Activated naive CD8-positive, alpha-beta T cell treated with anti-CD3 and anti-CD28 coated beads, Interleukin-2, amount 10 ng/mL, durations not matched to agents 7 days and 5 days (primary cell): ENCODE measurements at regions not wholly inside any gene's neighbourhood (a gene's known extent, or its start where the extent isn't known, plus 50 kb on each side); places are given as distances from the start of the nearest gene placed in this dataset.
"Not testable (repeated sequence)": the region's sequence is repeated elsewhere in the genome, so short reads cannot be mapped to it uniquely, and the experiment has no call there.

Experiments used
- ATAC-seq: fragments of 150-1000 bp; cut with Tn5 transposase; one replicate; pipeline ENCODE4 v1.10.0; 2021; ENCODE audit warnings: low read depth, moderate library complexity
- POLR2A ChIA-PET: fragments of 350-600 bp; sonication (Branson Sonifier 250); formaldehyde crosslinking; loops from one replicate; lab custom pipeline; 2021; ENCODE audit warnings: antibody characterized with exemption; lab: Charles Lee
- DNase-seq: peaks from one replicate; pipeline ENCODE4 v3.0.0; 2021
- H3K27ac Mint-ChIP-seq: one replicate; pipeline ENCODE4 v1.8.0; 2022; ENCODE audit warnings: mild to moderate bottlenecking, mixed read lengths
- H3K27me3 Mint-ChIP-seq: one replicate; pipeline ENCODE4 v1.8.0; 2022; ENCODE audit warnings: mild to moderate bottlenecking, moderate library complexity, mixed read lengths
- H3K36me3 Mint-ChIP-seq: one replicate; pipeline ENCODE4 v1.8.0; 2021; ENCODE audit warnings: mild to moderate bottlenecking, mixed read lengths
- H3K4me1 Mint-ChIP-seq: one replicate; pipeline ENCODE4 v1.8.0; 2021; ENCODE audit warnings: mixed read lengths
- H3K4me3 Mint-ChIP-seq: one replicate; pipeline ENCODE4 v1.8.0; 2022; ENCODE audit warnings: mild to moderate bottlenecking, moderate library complexity, mixed read lengths
- H3K9me3 Mint-ChIP-seq: one replicate; pipeline ENCODE4 v1.8.0; 2021; ENCODE audit warnings: mixed read lengths

DNA sequence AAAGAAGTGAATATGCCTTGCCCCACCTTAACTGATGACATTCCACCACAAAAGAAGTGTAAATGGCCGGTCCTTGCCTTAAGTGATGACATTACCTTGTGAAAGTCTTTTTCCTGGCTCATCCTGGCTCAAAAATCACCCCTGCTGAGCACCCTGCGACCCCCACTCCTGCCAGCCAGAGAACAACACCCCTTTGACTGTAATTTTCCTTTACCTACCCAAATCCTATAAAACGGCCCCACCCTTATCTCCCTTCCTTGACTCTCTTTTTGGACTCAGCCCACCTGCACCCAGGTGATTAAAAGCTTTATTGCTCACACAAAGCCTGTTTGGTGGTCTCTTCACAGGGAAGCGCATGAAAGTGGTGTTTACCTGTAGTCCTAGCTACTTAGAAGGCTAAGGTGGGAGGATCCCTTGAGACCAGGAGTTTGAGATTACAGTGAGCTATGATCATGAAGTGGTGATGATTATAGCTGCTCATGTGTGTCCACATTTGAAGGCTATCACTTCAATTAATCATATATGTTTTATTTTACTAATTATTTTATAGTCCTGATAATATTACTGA is 985.8 kb upstream of the POT1 start:
- H3K4me3 Mint-ChIP-seq, DNase-seq, H3K36me3 Mint-ChIP-seq, H3K27me3 Mint-ChIP-seq, H3K4me1 Mint-ChIP-seq, H3K27ac Mint-ChIP-seq, H3K9me3 Mint-ChIP-seq, ATAC-seq, POLR2A ChIA-PET: not testable (repeated sequence)

DNA sequence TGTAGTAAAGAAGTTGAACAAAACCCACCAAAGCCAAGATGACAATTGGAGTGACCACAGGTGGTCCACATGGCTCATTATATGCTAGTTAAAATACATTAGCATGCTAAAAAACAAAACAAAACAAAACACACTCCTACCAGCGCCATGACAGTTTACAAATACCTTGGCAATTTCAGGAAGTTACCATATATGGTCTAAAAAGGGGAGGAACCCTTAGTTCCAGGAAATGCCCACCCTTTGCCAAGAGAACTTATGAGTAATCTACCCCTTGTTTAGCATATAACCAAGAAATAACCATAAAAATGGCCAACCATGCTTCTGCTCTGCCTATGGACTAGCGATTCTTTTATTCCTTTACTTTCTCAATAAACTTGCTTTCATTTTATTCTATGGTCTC is 979.1 kb upstream of the POT1 start:
- POLR2A ChIA-PET: no interaction called here

DNA sequence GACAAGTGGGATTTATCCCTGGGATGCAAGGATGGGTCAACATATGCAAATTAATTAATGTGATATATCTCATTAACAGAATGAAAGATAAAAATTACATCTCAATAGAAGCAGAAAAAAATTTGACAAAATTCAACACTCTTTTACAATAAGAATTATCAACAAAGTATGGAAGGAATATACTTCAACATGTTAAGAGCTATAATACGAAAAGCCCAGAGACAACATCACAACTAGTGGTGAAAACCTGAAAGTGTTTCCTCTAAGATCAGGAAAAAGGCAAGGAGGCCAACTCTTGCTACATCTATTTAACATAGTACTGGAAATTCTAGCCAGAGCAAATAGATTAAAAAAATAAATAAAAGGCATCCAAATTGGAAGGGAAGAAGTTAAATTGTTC is 970.0 kb upstream of the POT1 start:
- H3K9me3 Mint-ChIP-seq: peaks cover 5% of the 10 kb centered on the region
- H3K36me3 Mint-ChIP-seq: no peaks in the 10 kb centered on the region
- H3K4me3 Mint-ChIP-seq: no peak overlapping the region
- no peaks in the 10 kb centered on the region for H3K4me1 Mint-ChIP-seq
- ATAC-seq: no peak
- DNase-seq: no peak
- POLR2A ChIA-PET: no interaction called here
- no peak overlapping the region for H3K27ac Mint-ChIP-seq
- H3K27me3 Mint-ChIP-seq: no peaks in the 10 kb centered on the region

More for the DNA sequence above, 979.1 kb upstream of the POT1 start:
- Mint-ChIP-seq H3K27ac (no peak overlapping the region), H3K4me3 (no peak overlapping the region), H3K36me3 (no peaks in the 10 kb centered on the region), H3K9me3 (no peaks in the 10 kb centered on the region), H3K4me1 (no peaks in the 10 kb centered on the region), H3K27me3 (no peaks in the 10 kb centered on the region)
- ATAC-seq (no peak), DNase-seq (no peak)

DNA sequence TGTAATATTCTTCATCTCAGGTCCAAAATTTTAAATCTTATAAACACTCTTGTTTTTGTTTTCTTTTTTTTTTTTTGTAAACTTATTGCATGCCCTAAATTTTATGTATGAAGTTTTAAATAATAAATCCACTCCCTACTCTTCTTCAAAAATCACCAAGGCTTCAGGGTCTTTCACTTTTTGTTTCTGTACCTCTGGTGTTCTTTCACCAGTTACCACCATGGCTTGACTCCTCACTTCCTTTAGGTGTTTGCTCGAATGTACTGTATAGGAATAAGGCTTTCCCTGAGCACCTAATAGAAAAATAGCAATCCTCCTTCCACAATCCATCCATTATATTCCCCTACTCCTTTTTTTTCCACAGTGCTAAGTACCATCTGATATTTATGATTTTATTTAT is 962.8 kb upstream of the POT1 start:
- Mint-ChIP-seq H3K36me3 (no peaks in the 10 kb centered on the region), H3K27ac (no peak overlapping the region), H3K4me3 (no peak overlapping the region), H3K4me1 (no peaks in the 10 kb centered on the region), H3K9me3 (peaks cover 5% of the 10 kb centered on the region), H3K27me3 (no peaks in the 10 kb centered on the region)
- POLR2A ChIA-PET: no interaction called here
- DNase-seq (no peak), ATAC-seq (no peak)

DNA sequence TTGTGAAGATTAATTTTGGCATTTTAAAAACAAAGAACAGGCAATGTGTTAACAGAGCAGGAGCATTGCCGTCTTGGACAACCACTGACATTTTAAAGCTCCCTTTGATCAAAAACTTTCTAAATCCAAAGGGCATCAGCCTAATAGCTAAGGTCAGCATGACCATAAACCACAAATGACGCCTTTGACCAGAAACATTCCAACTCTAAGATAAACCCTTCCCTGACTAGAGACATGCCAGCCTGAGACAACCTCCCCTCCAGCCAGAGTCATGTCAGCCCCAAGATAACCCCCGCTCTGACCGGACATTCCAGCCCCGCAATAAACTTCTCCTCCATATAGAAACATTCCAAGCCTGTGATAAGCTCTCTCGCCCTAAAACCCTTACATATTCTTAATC is 949.4 kb upstream of the POT1 start:
- peaks cover 4% of the 10 kb centered on the region for H3K9me3 Mint-ChIP-seq
- DNase-seq (no peak), ATAC-seq (no peak)
- H3K4me1 Mint-ChIP-seq: no peaks in the 10 kb centered on the region
- POLR2A ChIA-PET: no interaction called here
- H3K27ac Mint-ChIP-seq: no peak overlapping the region
- H3K27me3 Mint-ChIP-seq: no peaks in the 10 kb centered on the region
- H3K36me3 Mint-ChIP-seq: no peaks in the 10 kb centered on the region
- H3K4me3 Mint-ChIP-seq: no peak overlapping the region

DNA sequence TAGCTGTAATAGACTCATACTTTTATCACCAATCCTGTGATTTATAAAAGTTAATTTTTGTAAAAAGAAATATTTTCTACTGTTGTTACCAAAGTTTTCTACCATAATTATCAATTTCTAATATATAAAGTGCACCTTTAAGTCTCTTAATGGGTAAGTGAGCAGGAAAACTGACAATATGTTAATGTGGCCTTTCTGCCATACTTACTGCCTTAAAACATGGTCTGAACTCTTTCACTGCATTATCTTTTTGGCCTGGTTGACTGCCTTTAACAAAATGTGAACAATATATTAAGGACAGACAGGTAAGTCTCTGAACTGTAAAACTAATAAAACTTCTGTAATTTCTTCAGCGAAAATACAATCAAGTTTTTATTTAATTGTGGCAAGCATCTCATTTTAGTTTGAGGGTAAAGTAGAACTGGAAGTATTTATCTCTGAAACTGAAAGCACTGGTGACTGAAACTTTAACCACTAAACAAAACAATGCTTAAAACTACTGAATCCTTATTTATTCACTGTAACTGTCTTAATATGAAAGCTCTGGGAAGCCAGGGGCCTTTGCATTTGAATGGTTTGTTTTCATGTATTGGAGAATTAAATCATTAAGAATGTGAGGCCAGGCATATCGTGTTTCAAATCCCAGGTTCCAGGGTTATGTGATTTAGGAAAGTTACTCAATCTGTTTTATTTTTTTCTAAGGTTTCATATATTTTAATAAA is 948.8 kb upstream of the POT1 start:
- POLR2A ChIA-PET: no interaction called here
- Mint-ChIP-seq H3K36me3 (no peaks in the 10 kb centered on the region), H3K4me1 (no peaks in the 10 kb centered on the region), H3K9me3 (peaks cover 4% of the 10 kb centered on the region), H3K4me3 (no peak overlapping the region), H3K27me3 (no peaks in the 10 kb centered on the region), H3K27ac (no peak overlapping the region)
- ATAC-seq (no peak), DNase-seq (no peak)

DNA sequence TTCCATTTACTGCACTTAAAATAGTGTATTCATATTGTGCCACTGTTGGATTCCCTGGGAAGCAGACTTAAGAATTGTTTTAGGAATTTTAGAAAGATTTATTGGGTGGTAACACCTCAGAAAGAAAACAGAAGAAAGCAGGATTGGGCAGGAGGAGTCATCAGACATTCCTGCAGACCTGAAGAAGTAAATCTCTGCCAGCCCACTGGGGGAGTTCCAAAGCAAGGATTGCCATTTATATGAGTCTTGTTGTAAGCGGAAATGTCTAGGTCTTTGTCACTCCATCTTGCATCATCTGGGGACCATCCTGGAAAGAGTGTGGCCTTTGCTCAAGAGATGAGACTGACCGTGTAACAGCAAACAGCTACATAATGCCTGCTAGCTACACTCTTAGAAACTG is 947.6 kb upstream of the POT1 start:
- Mint-ChIP-seq H3K36me3 (no peaks in the 10 kb centered on the region), H3K27me3 (no peaks in the 10 kb centered on the region), H3K9me3 (peaks cover 4% of the 10 kb centered on the region), H3K4me1 (no peaks in the 10 kb centered on the region), H3K4me3 (no peak overlapping the region), H3K27ac (no peak overlapping the region)
- ATAC-seq: no peak
- DNase-seq: no peak
- POLR2A ChIA-PET: no interaction called here

DNA sequence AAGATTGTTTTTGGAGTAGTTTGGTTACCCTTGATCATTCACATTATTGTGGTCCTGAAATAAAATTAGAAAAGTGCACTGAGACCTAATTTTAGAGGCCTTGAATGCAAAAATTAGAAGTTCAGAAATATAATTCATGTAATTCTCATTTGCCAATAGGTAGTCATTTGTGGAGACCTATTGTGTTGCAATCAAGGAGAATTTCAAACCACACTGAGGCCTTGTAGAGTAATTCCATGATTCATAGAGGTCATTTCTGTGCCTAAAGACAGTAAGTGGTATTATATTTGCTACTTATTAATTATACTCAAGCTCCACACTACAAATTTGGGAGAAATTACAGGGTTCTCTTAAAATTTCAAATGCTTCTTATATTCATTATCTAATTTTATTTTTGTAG is 946.8 kb upstream of the POT1 start:
- peaks cover 4% of the 10 kb centered on the region for H3K9me3 Mint-ChIP-seq
- H3K27me3 Mint-ChIP-seq: no peaks in the 10 kb centered on the region
- POLR2A ChIA-PET: no interaction called here
- no peak for ATAC-seq
- H3K27ac Mint-ChIP-seq: no peak overlapping the region
- no peaks in the 10 kb centered on the region for H3K36me3 Mint-ChIP-seq
- DNase-seq: no peak
- H3K4me3 Mint-ChIP-seq: no peak overlapping the region
- H3K4me1 Mint-ChIP-seq: no peaks in the 10 kb centered on the region

DNA sequence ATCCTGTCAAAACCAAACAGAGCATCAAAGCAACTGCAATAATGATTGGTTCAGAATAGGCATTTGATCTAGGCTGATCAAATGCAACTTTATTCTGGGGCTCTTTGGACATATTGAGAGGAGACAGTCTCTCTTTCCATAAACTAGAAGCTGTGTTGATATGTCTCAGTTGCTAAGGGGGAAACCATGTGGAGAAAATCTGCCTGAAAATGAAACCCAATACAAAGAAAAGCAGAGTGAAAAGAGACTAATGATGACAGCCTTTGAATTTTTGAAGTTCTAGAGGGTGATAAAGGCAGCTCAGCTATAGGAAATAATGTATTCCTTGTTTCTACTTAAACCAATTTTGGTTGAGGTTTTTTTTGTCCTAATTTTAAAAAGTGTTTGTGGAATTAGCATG is 941.8 kb upstream of the POT1 start:
- DNase-seq (no peak), ATAC-seq (no peak)
- Mint-ChIP-seq H3K27me3 (no peaks in the 10 kb centered on the region), H3K4me3 (no peak overlapping the region), H3K4me1 (no peaks in the 10 kb centered on the region), H3K9me3 (peaks cover 4% of the 10 kb centered on the region), H3K27ac (no peak overlapping the region), H3K36me3 (no peaks in the 10 kb centered on the region)
- POLR2A ChIA-PET: no interaction called here

DNA sequence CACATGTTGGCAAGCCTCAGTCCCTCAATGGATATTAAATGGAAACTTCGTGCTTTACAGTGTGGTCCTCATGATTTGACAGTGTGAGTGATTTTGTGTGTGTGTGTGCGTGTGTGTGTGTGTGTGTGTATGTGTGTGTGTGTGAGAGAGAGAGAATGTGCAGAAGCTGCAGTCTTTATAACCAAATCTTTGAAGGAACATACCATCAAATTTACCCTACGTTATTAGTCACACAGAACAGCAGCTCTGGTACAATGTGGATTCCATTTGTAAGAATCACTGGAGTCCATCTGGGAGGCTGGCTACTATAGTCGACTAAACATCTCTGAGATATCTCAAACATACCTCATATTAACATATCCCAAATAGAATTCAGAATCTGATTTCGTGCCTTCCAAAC is 928.0 kb upstream of the POT1 start:
- POLR2A ChIA-PET: no interaction called here
- no peaks in the 10 kb centered on the region for H3K4me1 Mint-ChIP-seq
- ATAC-seq (no peak), DNase-seq (no peak)
- peaks cover 9% of the 10 kb centered on the region for H3K9me3 Mint-ChIP-seq
- H3K27me3 Mint-ChIP-seq: no peaks in the 10 kb centered on the region
- no peaks in the 10 kb centered on the region for H3K36me3 Mint-ChIP-seq
- H3K4me3 Mint-ChIP-seq: no peak overlapping the region
- no peak overlapping the region for H3K27ac Mint-ChIP-seq

DNA sequence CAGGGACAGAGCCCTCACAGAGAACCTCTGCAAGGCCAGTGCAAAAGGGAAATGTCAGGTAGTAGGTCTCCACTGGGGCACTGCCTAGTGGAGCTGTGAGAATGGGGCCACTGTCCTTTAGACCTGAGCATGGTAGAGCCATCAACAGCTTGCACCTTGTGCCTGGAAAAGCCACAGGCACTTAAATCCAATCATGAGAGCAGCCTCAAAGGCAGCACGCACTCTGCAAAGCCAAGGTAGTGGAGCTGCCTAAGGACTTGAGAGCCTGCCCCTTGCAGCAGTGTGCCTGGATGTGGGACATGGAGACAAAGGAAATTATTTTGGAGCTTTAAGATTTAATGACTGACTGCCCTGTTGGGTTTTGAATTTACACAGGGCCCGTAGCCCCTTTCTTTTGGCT is 918.5 kb upstream of the POT1 start:
- DNase-seq: no peak
- Mint-ChIP-seq H3K36me3 (no peaks in the 10 kb centered on the region), H3K27me3 (no peaks in the 10 kb centered on the region), H3K4me3 (no peak overlapping the region), H3K9me3 (peaks cover 5% of the 10 kb centered on the region), H3K4me1 (no peaks in the 10 kb centered on the region), H3K27ac (no peak overlapping the region)
- ATAC-seq: no peak
- POLR2A ChIA-PET: no interaction called here

DNA sequence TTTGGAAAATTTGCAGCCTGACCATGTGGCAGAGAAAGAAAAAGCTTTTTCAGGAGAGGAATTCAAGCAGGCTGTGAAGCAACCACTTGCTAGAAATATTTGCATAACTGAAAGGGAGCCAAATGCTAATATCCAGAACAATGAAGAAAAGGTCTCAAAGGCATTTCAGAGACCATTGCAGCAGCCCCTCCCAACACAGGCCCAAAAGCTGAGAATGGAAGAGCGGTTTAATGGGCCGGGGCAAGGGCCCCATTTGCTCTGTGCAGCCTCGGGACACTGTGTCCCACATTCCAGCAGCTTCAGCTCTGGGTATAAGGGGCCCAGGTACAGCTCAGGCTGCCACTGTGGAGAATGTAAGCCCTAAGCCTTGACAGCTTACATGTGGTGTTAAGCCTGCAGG is 918.1 kb upstream of the POT1 start:
- H3K27ac Mint-ChIP-seq: no peak overlapping the region

DNA sequence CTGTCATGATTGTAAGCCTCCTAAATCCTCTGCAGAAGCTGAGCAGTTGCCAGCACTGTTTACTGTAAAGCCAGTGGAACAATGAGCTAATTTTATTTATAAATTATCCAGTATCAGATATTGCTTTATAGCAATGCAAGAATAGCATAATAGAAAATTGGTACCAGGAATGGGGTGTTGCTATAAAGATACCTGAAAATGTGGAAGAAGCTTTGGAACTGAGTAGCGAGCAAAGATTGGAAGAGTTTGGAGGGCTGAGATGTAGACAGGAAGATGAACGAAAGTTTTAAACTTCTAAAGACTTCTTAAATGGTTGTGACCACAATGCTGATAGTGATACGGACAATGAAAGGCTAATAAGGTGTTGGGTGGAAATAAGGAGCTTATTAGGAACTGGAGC is 917.4 kb upstream of the POT1 start:
- Mint-ChIP-seq H3K27ac (no peak overlapping the region), H3K4me3 (no peak overlapping the region), H3K27me3 (no peaks in the 10 kb centered on the region), H3K4me1 (no peaks in the 10 kb centered on the region), H3K36me3 (no peaks in the 10 kb centered on the region), H3K9me3 (peaks cover 5% of the 10 kb centered on the region)
- POLR2A ChIA-PET: no interaction called here
- DNase-seq (no peak), ATAC-seq (no peak)

More for the DNA sequence above, 918.1 kb upstream of the POT1 start:
- no peak overlapping the region for H3K4me3 Mint-ChIP-seq
- no peaks in the 10 kb centered on the region for H3K27me3 Mint-ChIP-seq
- H3K9me3 Mint-ChIP-seq: peaks cover 5% of the 10 kb centered on the region
- ATAC-seq: no peak
- POLR2A ChIA-PET: no interaction called here
- no peak for DNase-seq
- H3K36me3 Mint-ChIP-seq: no peaks in the 10 kb centered on the region
- H3K4me1 Mint-ChIP-seq: no peaks in the 10 kb centered on the region

DNA sequence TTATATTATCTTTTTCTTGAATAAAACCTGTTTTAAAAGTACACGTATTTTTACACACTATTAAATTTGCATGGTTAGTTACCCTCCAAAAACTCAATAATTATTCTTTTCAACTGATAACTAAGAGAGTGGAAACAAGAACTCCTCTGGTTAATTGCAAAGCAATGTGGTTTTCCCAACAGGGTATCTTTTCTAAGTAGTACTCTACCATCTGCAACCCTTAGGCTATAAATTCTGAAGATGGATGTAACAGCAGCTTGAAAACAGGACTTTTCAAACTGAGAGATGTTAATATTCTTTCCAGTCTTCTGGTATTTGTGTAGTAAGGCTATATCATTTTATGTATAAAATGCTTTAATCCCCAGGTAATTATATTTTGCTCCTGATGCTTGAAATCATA is 916.1 kb upstream of the POT1 start:
- no peaks in the 10 kb centered on the region for H3K27me3 Mint-ChIP-seq
- peaks cover 2% of the 10 kb centered on the region for H3K9me3 Mint-ChIP-seq
- POLR2A ChIA-PET: no interaction called here
- no peak for ATAC-seq
- no peak for DNase-seq
- no peak overlapping the region for H3K4me3 Mint-ChIP-seq
- no peak overlapping the region for H3K27ac Mint-ChIP-seq
- H3K4me1 Mint-ChIP-seq: no peaks in the 10 kb centered on the region
- H3K36me3 Mint-ChIP-seq: no peaks in the 10 kb centered on the region
